ENCODE measurements at regions not wholly inside any gene's neighbourhood (a gene's known extent, or its start where the extent isn't known, plus 50 kb on each side); places are given as distances from the start of the nearest gene placed in this dataset.

- intact Hi-C loops (cut with DNase I): no loop called here
- 52% methylated on average over 15 of the region's 15 CpGs for WGBS
- no peak overlapping the region for H3K27ac ChIP-seq (replicated peaks in 1 of 4)
- no peak for DNase-seq (ENCODE audit: extremely low spot score)
- no peak overlapping the region for H3K4me3 ChIP-seq
- no peaks in the 10 kb centered on the region for H3K9me3 ChIP-seq
- H3K4me1 ChIP-seq: peaks cover 0 to 5% (median 0%) of the 10 kb centered on the region in 4 donors
- TF ChIP-seq POLR2A (IDR thresholded peaks at IDR 0.05; ENCODE audit: low read depth): no peak
- TF ChIP-seq EP300 (IDR thresholded peaks at IDR 0.05): no peak
- TF ChIP-seq POLR2AphosphoS5 (IDR thresholded peaks at IDR 0.05): no peak
- TF ChIP-seq CTCF (IDR thresholded peaks at IDR 0.05): no peak
- H3K36me3 ChIP-seq: no peaks in the 10 kb centered on the region
- H3K27me3 ChIP-seq: peaks cover 0 to 45% (median 0%) of the 10 kb centered on the region in 4 donors
Measured at GRCh38 chr4:183014361-183015084, 84.5 kb upstream of the WWC2 start.

- intact Hi-C loops (cut with DNase I): no loop called here
- no peaks in the 10 kb centered on the region for H3K36me3 ChIP-seq
- DNase-seq (ENCODE audit: extremely low spot score): no peak
- H3K4me3 ChIP-seq: no peak overlapping the region
- H3K27me3 ChIP-seq: peaks cover 0 to 49% (median 0%) of the 10 kb centered on the region in 4 donors
- WGBS: 93% methylated on average over 10 of the region's 10 CpGs
- TF ChIP-seq CTCF (IDR thresholded peaks at IDR 0.05) (no peak), POLR2A (IDR thresholded peaks at IDR 0.05; ENCODE audit: low read depth) (no peak), POLR2AphosphoS5 (IDR thresholded peaks at IDR 0.05) (no peak), EP300 (IDR thresholded peaks at IDR 0.05) (no peak)
- H3K4me1 ChIP-seq: peaks cover 0 to 5% (median 0%) of the 10 kb centered on the region in 4 donors
- H3K9me3 ChIP-seq: no peaks in the 10 kb centered on the region
- no peak overlapping the region for H3K27ac ChIP-seq (replicated peaks in 1 of 4)
Measured at GRCh38 chr4:183013730-183014002, 85.4 kb upstream of the WWC2 start.

GRCh38 chr4:183012879-183013729 lies 86.0 kb upstream of the WWC2 start:
- no peak overlapping the region for H3K27ac ChIP-seq (replicated peaks in 1 of 4)
- no peak for DNase-seq (ENCODE audit: extremely low spot score)
- H3K4me1 ChIP-seq: peaks cover 0 to 5% (median 0%) of the 10 kb centered on the region in 4 donors
- intact Hi-C loops (cut with DNase I): no loop called here
- H3K36me3 ChIP-seq: no peaks in the 10 kb centered on the region
- H3K9me3 ChIP-seq: no peaks in the 10 kb centered on the region
- H3K27me3 ChIP-seq: peaks cover 0 to 51% (median 0%) of the 10 kb centered on the region in 4 donors
- WGBS: 69% methylated on average over 18 of the region's 18 CpGs
- no peak overlapping the region for H3K4me3 ChIP-seq
- no peak for TF ChIP-seq POLR2AphosphoS5 (IDR thresholded peaks at IDR 0.05)
- no peak for TF ChIP-seq POLR2A (IDR thresholded peaks at IDR 0.05; ENCODE audit: low read depth)
- no peak for TF ChIP-seq EP300 (IDR thresholded peaks at IDR 0.05)

GRCh38 chr4:183011213-183011907 lies 87.7 kb upstream of the WWC2 start:
- intact Hi-C loops (cut with DNase I): no loop called here
- peaks cover 0 to 49% (median 0%) of the 10 kb centered on the region in 4 donors for H3K27me3 ChIP-seq
- no peak for DNase-seq (ENCODE audit: extremely low spot score)

More at GRCh38 chr4:183011213-183011907, 87.7 kb upstream of the WWC2 start:
- H3K4me3 ChIP-seq: no peak overlapping the region
- 78% methylated on average over 8 of the region's 8 CpGs for WGBS
- TF ChIP-seq CTCF (IDR thresholded peaks at IDR 0.05): no peak
- no peak for TF ChIP-seq POLR2A (IDR thresholded peaks at IDR 0.05; ENCODE audit: low read depth)
- no peak for TF ChIP-seq POLR2AphosphoS5 (IDR thresholded peaks at IDR 0.05)
- TF ChIP-seq EP300 (IDR thresholded peaks at IDR 0.05): no peak
- peaks cover 0 to 5% (median 0%) of the 10 kb centered on the region in 4 donors for H3K4me1 ChIP-seq
- H3K9me3 ChIP-seq: no peaks in the 10 kb centered on the region
- H3K27ac ChIP-seq (replicated peaks in 1 of 4): no peak overlapping the region
- no peaks in the 10 kb centered on the region for H3K36me3 ChIP-seq
